Progenitor cell of endocrine pancreas (in vitro differentiated cells): ENCODE measurements at regions not wholly inside any gene's neighbourhood (a gene's known extent, or its start where the extent isn't known, plus 50 kb on each side); places are given as distances from the start of the nearest gene placed in this dataset.

Experiments
- DNase-seq: peaks from one replicate; pipeline ENCODE4 v3.0.0; 2021; ENCODE audit warnings: low spot score; ENCODE audit not compliant: unreplicated experiment
- H3K27ac Mint-ChIP-seq: 2 replicates; pipeline ENCODE4 v1.8.0; 2021; ENCODE audit warnings: mild to moderate bottlenecking, moderate library complexity, mixed read lengths
- H3K27me3 Mint-ChIP-seq: 2 replicates; pipeline ENCODE4 v1.8.0; 2021; ENCODE audit warnings: mixed read lengths
- H3K36me3 Mint-ChIP-seq: 2 replicates; pipeline ENCODE4 v1.8.0; 2022; ENCODE audit warnings: mixed read lengths; ENCODE audit not compliant: insufficient read depth
- H3K4me1 Mint-ChIP-seq: 2 replicates; pipeline ENCODE4 v1.8.0; 2021; ENCODE audit warnings: low read depth, mixed read lengths
- H3K4me3 Mint-ChIP-seq: 2 replicates; pipeline ENCODE4 v1.8.0; 2021; ENCODE audit warnings: low read depth, mild to moderate bottlenecking, moderate library complexity, mixed read lengths
- H3K9me3 Mint-ChIP-seq: 2 replicates; pipeline ENCODE4 v1.8.0; 2021; ENCODE audit warnings: low read depth, mixed read lengths
- TF ChIP-seq, protein P1 (sequence below): fragments of 200-600 bp; sonication (generic); IDR thresholded peaks from one replicate; pipeline ENCODE4 v1.5.0; 2021; ENCODE audit warnings: antibody characterized with exemption, mild to moderate bottlenecking; ENCODE audit not compliant: unreplicated experiment

DNA sequence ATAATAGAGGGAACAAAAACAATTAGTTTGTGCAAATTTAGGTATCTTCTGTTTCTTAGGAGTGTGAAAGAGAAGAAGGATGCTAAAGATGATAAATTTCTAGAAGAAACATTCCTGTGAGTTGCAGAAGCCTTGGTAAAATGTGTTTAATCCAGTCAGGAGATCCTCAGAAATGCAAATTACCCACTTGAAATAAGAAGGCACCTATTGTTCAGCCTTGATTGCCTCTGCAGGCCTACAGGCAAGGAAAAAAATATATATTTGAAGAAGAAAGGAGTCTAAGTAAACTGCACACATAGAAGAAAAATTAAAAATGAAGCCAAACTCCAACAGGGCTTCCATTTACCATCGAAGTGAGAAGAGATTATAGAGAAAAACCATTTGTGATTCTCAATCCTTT is 51.0 kb upstream of the LHX8 start:
- Mint-ChIP-seq H3K4me1 (peaks cover 1% of the 10 kb centered on the region), H3K27ac (no peak overlapping the region), H3K27me3 (no peaks in the 10 kb centered on the region), H3K4me3 (no peak overlapping the region), H3K36me3 (no peaks in the 10 kb centered on the region), H3K9me3 (no peaks in the 10 kb centered on the region)
- no peak for DNase-seq
- TF ChIP-seq, protein P1, sequence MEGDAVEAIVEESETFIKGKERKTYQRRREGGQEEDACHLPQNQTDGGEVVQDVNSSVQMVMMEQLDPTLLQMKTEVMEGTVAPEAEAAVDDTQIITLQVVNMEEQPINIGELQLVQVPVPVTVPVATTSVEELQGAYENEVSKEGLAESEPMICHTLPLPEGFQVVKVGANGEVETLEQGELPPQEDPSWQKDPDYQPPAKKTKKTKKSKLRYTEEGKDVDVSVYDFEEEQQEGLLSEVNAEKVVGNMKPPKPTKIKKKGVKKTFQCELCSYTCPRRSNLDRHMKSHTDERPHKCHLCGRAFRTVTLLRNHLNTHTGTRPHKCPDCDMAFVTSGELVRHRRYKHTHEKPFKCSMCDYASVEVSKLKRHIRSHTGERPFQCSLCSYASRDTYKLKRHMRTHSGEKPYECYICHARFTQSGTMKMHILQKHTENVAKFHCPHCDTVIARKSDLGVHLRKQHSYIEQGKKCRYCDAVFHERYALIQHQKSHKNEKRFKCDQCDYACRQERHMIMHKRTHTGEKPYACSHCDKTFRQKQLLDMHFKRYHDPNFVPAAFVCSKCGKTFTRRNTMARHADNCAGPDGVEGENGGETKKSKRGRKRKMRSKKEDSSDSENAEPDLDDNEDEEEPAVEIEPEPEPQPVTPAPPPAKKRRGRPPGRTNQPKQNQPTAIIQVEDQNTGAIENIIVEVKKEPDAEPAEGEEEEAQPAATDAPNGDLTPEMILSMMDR = no peak

DNA sequence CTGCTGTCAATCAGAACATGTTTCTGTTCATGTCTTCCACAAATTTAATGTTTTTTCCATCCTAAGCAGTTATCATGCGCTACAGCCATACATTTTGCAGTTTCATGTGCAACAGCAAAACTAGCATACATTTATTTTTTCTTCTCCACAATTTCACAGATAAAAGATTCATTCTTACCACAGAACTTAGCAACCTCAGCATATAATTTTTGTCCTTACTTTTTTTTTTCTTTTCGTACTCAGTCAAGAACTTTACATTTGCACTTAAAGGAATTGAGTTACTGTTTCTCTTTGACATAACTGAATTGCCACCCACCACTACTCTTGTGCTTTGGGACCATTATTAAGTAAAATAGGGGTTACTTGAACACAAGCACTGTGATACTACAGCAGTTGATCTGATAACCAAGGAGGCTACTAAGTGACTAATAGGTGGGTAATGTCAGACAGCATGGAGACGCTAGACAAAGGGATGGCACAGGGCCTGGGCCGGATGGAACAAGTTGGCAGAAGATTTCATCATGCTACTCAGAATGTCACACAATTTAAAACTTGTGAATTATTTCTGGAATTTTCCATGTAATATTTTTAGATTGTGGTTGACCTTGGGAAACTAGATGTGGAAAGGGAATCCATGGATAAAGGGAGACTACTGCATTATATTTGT is 50.2 kb upstream of the LHX8 start:
- no peak for DNase-seq
- Mint-ChIP-seq H3K27me3 (no peaks in the 10 kb centered on the region), H3K36me3 (no peaks in the 10 kb centered on the region), H3K9me3 (no peaks in the 10 kb centered on the region), H3K4me1 (peaks cover under 1% of the 10 kb centered on the region), H3K27ac (no peak overlapping the region), H3K4me3 (no peak overlapping the region)
- TF ChIP-seq, protein P1 = no peak
